NB4 (cell line): ENCODE measurements at regions not wholly inside any gene's neighbourhood (a gene's known extent, or its start where the extent isn't known, plus 50 kb on each side); places are given as distances from the start of the nearest gene placed in this dataset.

ENCODE experiments used
- DNase-seq: peaks from one replicate; pipeline ENCODE4 v3.0.0; 2010; ENCODE audit warnings: low read depth
- H3K4me3 ChIP-seq: one replicate; pipeline ENCODE4 v1.5.1; 2011; ENCODE audit warnings: mild to moderate bottlenecking, low read depth, low read length, moderate library complexity
- MYC ChIP-seq: IDR thresholded peaks from 2 replicates; pipeline ENCODE4 v1.6.1; 2011; ENCODE audit warnings: low read depth, low read length
- POLR2A ChIP-seq: IDR thresholded peaks from 2 replicates; pipeline ENCODE4 v1.6.1; 2011; ENCODE audit warnings: mild to moderate bottlenecking; ENCODE audit not compliant: insufficient read length; ENCODE audit errors: extremely low read depth
- TF ChIP-seq, protein P1 (sequence below): IDR thresholded peaks from one replicate; pipeline ENCODE4 v1.5.1; 2012; ENCODE audit warnings: low read depth, low read length
- TF ChIP-seq, protein P2 (sequence below): IDR thresholded peaks from 2 replicates; pipeline ENCODE4 v1.6.1; 2011; ENCODE audit warnings: low read depth, low read length

DNA sequence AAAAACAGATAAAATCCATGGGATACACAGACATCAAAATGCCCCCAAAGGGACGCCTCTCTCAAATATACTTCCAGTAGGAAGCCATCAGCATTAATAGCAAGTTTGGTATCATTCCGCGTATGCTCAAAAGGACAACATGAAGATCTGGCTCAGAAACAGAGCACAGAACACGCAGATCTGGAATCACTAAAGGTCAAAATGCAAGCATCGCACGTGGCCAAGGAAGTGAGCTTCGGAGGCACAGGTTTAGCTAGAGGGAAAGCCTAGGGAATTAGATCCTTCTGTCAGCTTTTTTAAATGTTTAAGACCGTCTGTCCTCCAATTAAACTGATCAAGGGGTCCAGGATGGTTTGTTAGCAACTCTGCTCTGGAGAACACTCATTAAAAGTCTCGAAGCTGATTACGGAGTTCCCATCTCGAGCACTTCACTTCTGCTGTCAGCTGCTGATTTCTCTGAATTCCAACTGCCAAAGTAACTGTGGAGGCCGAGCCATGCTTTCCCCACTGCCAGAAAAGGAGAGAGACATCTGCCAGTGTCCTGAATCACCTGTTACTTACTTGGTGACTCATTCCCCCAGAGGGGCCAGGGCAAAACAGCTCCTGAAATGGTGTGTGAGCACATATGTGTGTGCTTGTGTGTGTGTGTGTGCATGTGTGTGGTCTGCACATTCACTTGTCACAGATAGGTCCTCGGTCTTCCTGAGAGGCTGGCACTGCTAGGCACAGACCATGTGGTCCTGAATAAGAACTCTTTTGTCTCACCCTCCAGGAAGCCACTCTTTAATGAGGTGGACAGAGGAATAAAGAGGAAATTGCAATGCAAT lies 177.7 kb upstream of the PPARGC1A start:
- DNase-seq: no peak
- no peak overlapping the region for H3K4me3 ChIP-seq
- TF ChIP-seq, protein P1, sequence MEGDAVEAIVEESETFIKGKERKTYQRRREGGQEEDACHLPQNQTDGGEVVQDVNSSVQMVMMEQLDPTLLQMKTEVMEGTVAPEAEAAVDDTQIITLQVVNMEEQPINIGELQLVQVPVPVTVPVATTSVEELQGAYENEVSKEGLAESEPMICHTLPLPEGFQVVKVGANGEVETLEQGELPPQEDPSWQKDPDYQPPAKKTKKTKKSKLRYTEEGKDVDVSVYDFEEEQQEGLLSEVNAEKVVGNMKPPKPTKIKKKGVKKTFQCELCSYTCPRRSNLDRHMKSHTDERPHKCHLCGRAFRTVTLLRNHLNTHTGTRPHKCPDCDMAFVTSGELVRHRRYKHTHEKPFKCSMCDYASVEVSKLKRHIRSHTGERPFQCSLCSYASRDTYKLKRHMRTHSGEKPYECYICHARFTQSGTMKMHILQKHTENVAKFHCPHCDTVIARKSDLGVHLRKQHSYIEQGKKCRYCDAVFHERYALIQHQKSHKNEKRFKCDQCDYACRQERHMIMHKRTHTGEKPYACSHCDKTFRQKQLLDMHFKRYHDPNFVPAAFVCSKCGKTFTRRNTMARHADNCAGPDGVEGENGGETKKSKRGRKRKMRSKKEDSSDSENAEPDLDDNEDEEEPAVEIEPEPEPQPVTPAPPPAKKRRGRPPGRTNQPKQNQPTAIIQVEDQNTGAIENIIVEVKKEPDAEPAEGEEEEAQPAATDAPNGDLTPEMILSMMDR: no peak
- no peak for TF ChIP-seq MYC
- TF ChIP-seq, protein P2, sequence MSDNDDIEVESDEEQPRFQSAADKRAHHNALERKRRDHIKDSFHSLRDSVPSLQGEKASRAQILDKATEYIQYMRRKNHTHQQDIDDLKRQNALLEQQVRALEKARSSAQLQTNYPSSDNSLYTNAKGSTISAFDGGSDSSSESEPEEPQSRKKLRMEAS: no peak
- no peak for TF ChIP-seq POLR2A

DNA sequence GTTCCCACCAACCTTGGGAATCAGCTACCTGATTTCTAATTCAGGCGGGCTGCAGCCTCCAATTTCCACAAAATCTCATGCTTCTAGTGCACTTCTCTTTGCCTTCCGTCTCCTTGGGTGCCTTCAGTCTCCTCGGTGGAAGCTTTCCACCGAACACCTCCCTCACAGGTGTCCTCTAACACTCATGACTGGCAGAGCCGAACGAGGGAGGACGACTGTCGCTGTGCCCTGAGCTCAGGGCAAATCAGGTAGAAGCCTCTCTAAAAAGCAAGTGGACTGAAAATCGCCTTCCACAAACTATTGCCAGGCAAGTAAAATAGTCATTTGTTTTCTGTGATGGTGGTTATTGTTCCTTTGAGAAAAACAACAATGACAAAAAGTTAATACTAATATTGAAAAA lies 176.1 kb upstream of the PPARGC1A start:
- no peak overlapping the region for H3K4me3 ChIP-seq
- no peak for DNase-seq
- no peak for TF ChIP-seq POLR2A
- TF ChIP-seq, protein P2: no peak
- TF ChIP-seq, protein P1: no peak
- no peak for TF ChIP-seq MYC

- H3K4me3 ChIP-seq: no peak overlapping the region
- TF ChIP-seq, protein P2: no peak
- TF ChIP-seq MYC (no peak), POLR2A (no peak)
- TF ChIP-seq, protein P1: no peak
- DNase-seq: no peak
These were observed 173.9 kb upstream of the PPARGC1A start for GRCh38 chr4:24063731-24064130.

DNA sequence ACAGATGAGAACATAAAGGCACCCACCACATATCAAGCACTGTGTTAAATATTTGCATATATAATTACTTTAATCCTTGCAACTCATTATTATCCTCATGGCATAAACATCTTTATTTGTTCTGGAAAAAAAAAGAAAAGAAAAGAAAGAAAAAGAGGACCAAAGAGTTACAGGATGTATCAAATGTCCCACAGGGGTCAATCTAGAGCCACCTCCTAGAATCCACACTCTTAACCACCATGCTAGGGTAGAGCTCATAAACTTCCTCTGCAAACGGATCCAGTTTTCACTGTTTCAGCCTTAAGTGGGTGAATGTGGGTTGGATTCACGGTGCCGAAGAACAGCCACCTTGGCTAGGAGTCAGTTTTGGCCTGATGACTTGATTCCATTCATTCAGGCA lies 171.1 kb upstream of the PPARGC1A start:
- no peak overlapping the region for H3K4me3 ChIP-seq
- TF ChIP-seq MYC: no peak
- no peak for TF ChIP-seq POLR2A
- TF ChIP-seq, protein P2: no peak
- TF ChIP-seq, protein P1: no peak
- DNase-seq: no peak

- H3K4me3 ChIP-seq: no peak overlapping the region
- TF ChIP-seq POLR2A: no peak
- TF ChIP-seq, protein P2: no peak
- TF ChIP-seq, protein P1: no peak
- TF ChIP-seq MYC: no peak
- DNase-seq: no peak
These were observed 170.0 kb upstream of the PPARGC1A start for GRCh38 chr4:24059839-24060238.
